Stomach (tissue), 4 donors: ENCODE measurements at regions not wholly inside any gene's neighbourhood (a gene's known extent, or its start where the extent isn't known, plus 50 kb on each side); places are given as distances from the start of the nearest gene placed in this dataset.

Source experiments
- POLR2A ChIP-seq, 4 donors: fragments of 450-650 bp; IDR thresholded peaks; one replicate each; pipeline ENCODE4 v1.6.1; 2016; ENCODE audit warnings: antibody characterized with exemption in 4 of 4, control low read depth in 2 of 4, mild to moderate bottlenecking in 1 of 4, moderate library complexity in 1 of 4
- TF ChIP-seq, protein P1 (sequence below), 7 experiments: fragments of 450-650 bp in 4 of 7; fragments of 200-600 bp in 3 of 7; sonication (generic) in 3 of 7; IDR thresholded peaks; one replicate each; pipeline ENCODE4 v1.5.1; 2016 to 2019; ENCODE audit warnings: antibody characterized with exemption in 7 of 7, control low read depth in 2 of 7, mild to moderate bottlenecking in 1 of 7

DNA sequence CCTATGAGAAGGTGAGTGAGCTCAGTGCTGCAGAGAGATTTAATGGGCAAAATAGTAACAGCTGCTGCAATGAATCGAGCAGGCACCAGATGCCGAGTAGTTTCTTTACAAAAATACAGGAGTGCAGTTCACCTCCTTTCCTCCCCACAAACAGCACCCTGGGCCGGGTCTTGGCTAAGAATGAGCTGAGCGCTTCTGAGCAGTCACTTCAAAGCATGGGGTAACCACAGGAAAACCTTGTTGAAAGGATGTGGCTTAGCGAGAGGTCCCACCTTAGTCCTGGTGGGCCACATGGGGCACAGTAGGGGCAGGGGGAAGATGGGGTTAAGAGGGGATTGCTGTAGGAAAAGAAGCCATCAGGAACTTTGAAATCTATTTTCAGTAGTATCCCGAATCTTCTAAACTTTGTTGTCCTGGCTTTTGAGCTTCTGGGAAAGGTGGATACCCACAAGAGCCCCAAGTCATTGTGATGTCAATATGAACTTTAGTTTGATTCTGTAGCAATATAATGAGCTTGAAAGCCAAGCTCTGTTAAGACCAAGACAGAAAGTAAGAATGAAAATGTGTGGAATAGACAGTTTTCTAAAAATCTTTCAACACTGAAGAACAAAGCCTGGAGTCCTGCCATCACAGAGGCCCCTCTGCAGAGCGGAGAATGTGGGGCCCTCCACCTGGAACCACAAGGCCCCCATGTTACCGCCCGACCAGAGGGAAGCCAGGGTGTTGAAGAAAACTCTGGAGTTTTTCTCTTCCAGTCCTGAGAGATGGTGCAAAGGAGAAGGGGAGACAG is 101.0 kb upstream of the ZNF236 start:
- TF ChIP-seq, protein P1, sequence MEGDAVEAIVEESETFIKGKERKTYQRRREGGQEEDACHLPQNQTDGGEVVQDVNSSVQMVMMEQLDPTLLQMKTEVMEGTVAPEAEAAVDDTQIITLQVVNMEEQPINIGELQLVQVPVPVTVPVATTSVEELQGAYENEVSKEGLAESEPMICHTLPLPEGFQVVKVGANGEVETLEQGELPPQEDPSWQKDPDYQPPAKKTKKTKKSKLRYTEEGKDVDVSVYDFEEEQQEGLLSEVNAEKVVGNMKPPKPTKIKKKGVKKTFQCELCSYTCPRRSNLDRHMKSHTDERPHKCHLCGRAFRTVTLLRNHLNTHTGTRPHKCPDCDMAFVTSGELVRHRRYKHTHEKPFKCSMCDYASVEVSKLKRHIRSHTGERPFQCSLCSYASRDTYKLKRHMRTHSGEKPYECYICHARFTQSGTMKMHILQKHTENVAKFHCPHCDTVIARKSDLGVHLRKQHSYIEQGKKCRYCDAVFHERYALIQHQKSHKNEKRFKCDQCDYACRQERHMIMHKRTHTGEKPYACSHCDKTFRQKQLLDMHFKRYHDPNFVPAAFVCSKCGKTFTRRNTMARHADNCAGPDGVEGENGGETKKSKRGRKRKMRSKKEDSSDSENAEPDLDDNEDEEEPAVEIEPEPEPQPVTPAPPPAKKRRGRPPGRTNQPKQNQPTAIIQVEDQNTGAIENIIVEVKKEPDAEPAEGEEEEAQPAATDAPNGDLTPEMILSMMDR (IDR thresholded peaks at IDR 0.05), result no peak
- no peak for TF ChIP-seq POLR2A (IDR thresholded peaks at IDR 0.05)
